IMR-90 (cell line): ENCODE measurements at regions not wholly inside any gene's neighbourhood (a gene's known extent, or its start where the extent isn't known, plus 50 kb on each side); places are given as distances from the start of the nearest gene placed in this dataset.
A peak's percentile ranks its signal among the peaks of the same experiment; 100 is the strongest.

ENCODE experiments used
- ATAC-seq: fragments of 200-7000 bp; cut with Tn5 transposase; 2 replicates; pipeline ENCODE4 v1.9.1; 2020; ENCODE audit warnings: low read depth, mild to moderate bottlenecking, moderate library complexity
- BruUV-seq: library from RNA; stranded (reverse); fragments of 400-500 nt; replicated peaks from 2 replicates; lab custom pipeline; 2021; lab: Mats Ljungman, UMichigan
- CTCF ChIA-PET: fragments of 300-600 bp; formaldehyde crosslinking; extraction: SDS; loops from one replicate; lab custom pipeline; 2021; ENCODE audit warnings: antibody characterized with exemption; lab: Yijun Ruan, JAX
- POLR2A ChIA-PET: fragments of 300-600 bp; sonication (Branson Sonifier 250); formaldehyde crosslinking; loops from one replicate; lab custom pipeline; 2022; ENCODE audit warnings: antibody characterized with exemption; ENCODE audit not compliant: unreplicated experiment; lab: Charles Lee
- DNase-seq: peaks from one replicate; pipeline ENCODE4 v3.0.0; 2013
- H2AFZ ChIP-seq: replicated peaks from 2 replicates; pipeline ENCODE3; 2013; ENCODE audit warnings: low read length, mild to moderate bottlenecking; ENCODE audit not compliant: poor library complexity
- H2AK5ac ChIP-seq: 2 replicates; pipeline ENCODE4 v1.6.1; 2013; ENCODE audit warnings: low read depth, low read length, inconsistent platforms
- H2AK9ac ChIP-seq: replicated peaks from 2 replicates; pipeline ENCODE3; 2013; ENCODE audit warnings: mild to moderate bottlenecking, low read depth, low read length, moderate library complexity; ENCODE audit not compliant: poor library complexity
- H2BK120ac ChIP-seq: 2 replicates; pipeline ENCODE4 v1.6.1; 2013; ENCODE audit warnings: low read depth, low read length, inconsistent platforms
- H2BK15ac ChIP-seq: 3 replicates; pipeline ENCODE4 v1.6.1; 2013; ENCODE audit warnings: low read depth, low read length, inconsistent platforms
- H2BK20ac ChIP-seq: 2 replicates; pipeline ENCODE4 v1.6.1; 2013; ENCODE audit warnings: low read depth, mild to moderate bottlenecking, inconsistent platforms, low read length, moderate library complexity
- H2BK5ac ChIP-seq: 2 replicates; pipeline ENCODE4 v1.6.1; 2013; ENCODE audit warnings: mild to moderate bottlenecking, low read depth, low read length, inconsistent platforms; ENCODE audit not compliant: poor library complexity, severe bottlenecking
- H3K14ac ChIP-seq: replicated peaks from 2 replicates; pipeline ENCODE4 v1.6.1; 2013; ENCODE audit warnings: low read depth, low read length, inconsistent platforms
- H3K18ac ChIP-seq: 2 replicates; pipeline ENCODE4 v1.6.1; 2013; ENCODE audit warnings: low read depth, low read length, control low read depth
- H3K23ac ChIP-seq: 2 replicates; pipeline ENCODE4 v1.6.1; 2013; ENCODE audit warnings: low read depth, low read length, inconsistent platforms
- H3K27ac ChIP-seq: 2 replicates; pipeline ENCODE4 v1.5.1; 2013; ENCODE audit warnings: mild to moderate bottlenecking, control low read depth, low read length; ENCODE audit not compliant: insufficient read depth
- H3K27me3 ChIP-seq: 2 replicates; pipeline ENCODE4 v1.6.1; 2013; ENCODE audit warnings: low read length; ENCODE audit not compliant: control insufficient read depth, insufficient read depth
- H3K36me3 ChIP-seq: 2 replicates; pipeline ENCODE4 v1.6.1; 2013; ENCODE audit warnings: low read length, mixed read lengths; ENCODE audit not compliant: control insufficient read depth, insufficient read depth
- H3K4ac ChIP-seq: 2 replicates; pipeline ENCODE4 v1.6.1; 2013; ENCODE audit warnings: low read depth, low read length, inconsistent platforms
- H3K4me1 ChIP-seq: 2 replicates; pipeline ENCODE4 v1.6.1; 2013; ENCODE audit warnings: low read length, mixed read lengths; ENCODE audit not compliant: control insufficient read depth, insufficient read depth
- H3K4me2 ChIP-seq: 2 replicates; pipeline ENCODE4 v1.6.1; 2013; ENCODE audit warnings: low read depth, mild to moderate bottlenecking, control low read depth, low read length, moderate library complexity
- H3K4me3 ChIP-seq: 2 replicates; pipeline ENCODE4 v1.5.1; 2013; ENCODE audit warnings: low read depth, mild to moderate bottlenecking, control low read depth, low read length, moderate library complexity; ENCODE audit not compliant: insufficient read depth
- H3K56ac ChIP-seq: 2 replicates; pipeline ENCODE4 v1.6.1; 2013; ENCODE audit warnings: low read length, inconsistent platforms; ENCODE audit not compliant: insufficient read depth; ENCODE audit errors: extremely low read depth
- H3K79me1 ChIP-seq, 2 experiments: 2 replicates each; pipeline ENCODE4 v1.6.1; 2013; ENCODE audit warnings: low read length in 2 of 2, inconsistent platforms in 1 of 2, low read depth in 1 of 2
- H3K9ac ChIP-seq: 2 replicates; pipeline ENCODE4 v1.6.1; 2013; ENCODE audit warnings: low read depth, low read length, control low read depth
- H3K9me1 ChIP-seq: 2 replicates; pipeline ENCODE4 v1.6.1; 2013; ENCODE audit warnings: low read length, inconsistent platforms; ENCODE audit not compliant: insufficient read depth
- H3K9me3 ChIP-seq: 2 replicates; pipeline ENCODE4 v1.6.1; 2013; ENCODE audit warnings: low read length; ENCODE audit not compliant: control insufficient read depth, insufficient read depth
- H4K20me1 ChIP-seq: 2 replicates; pipeline ENCODE4 v1.6.1; 2013; ENCODE audit warnings: low read length, inconsistent platforms; ENCODE audit not compliant: insufficient read depth
- H4K5ac ChIP-seq: 2 replicates; pipeline ENCODE4 v1.6.1; 2013; ENCODE audit warnings: mild to moderate bottlenecking, low read depth, low read length, control low read depth
- H4K8ac ChIP-seq, 2 experiments: 2 replicates each; pipeline ENCODE4 v1.6.1; 2013; ENCODE audit warnings: low read depth in 2 of 2, low read length in 2 of 2, control low read depth in 1 of 2, inconsistent platforms in 1 of 2
- H4K91ac ChIP-seq: 2 replicates; pipeline ENCODE4 v1.6.1; 2013; ENCODE audit warnings: low read depth, low read length, inconsistent platforms; ENCODE audit not compliant: insufficient read depth
- CEBPB ChIP-seq: IDR thresholded peaks from 2 replicates; pipeline ENCODE4 v1.6.1; 2012; ENCODE audit warnings: low read depth, low read length, improper control_type of control experiment
- MAFK ChIP-seq: IDR thresholded peaks from 2 replicates; pipeline ENCODE4 v1.6.1; 2012; ENCODE audit warnings: low read depth, low read length, improper control_type of control experiment
- NFE2L2 ChIP-seq: fragments of 150-350 bp; IDR thresholded peaks from 2 replicates; pipeline ENCODE4 v1.6.1; 2016; ENCODE audit warnings: low read depth, mild to moderate bottlenecking, low read length
- RAD21 ChIP-seq: IDR thresholded peaks from 2 replicates; pipeline ENCODE4 v1.6.1; 2012; ENCODE audit warnings: low read length, improper control_type of control experiment
- SMC3 ChIP-seq: fragments of 150-350 bp; IDR thresholded peaks from 2 replicates; pipeline ENCODE4 v1.6.1; 2016; ENCODE audit warnings: low read depth, mild to moderate bottlenecking, antibody characterized with exemption, low read length, moderate library complexity
- dilution Hi-C: fragments of 300-500 bp; cut with HindIII; formaldehyde crosslinking; loops from one replicate; pipeline ENCODE4 v1.14.3; 2018; ENCODE audit warnings: low sequenced_read_pairs; ENCODE audit not compliant: unreplicated experiment
- in situ Hi-C: fragments of 300-500 bp; cut with MboI; formaldehyde crosslinking; loops from 3 replicates; pipeline ENCODE4 v1.14.3; 2019; ENCODE audit warnings: low sequenced_read_pairs, inconsistent platforms, mixed read lengths
- intact Hi-C: fragments of 100-400 bp; cut with micrococcal nuclease; formaldehyde crosslinking; loops from 2 replicates; pipeline ENCODE4 v1.10.0; 2022
- TF ChIP-seq, protein P1 (sequence below): conservative IDR thresholded peaks from 2 replicates; pipeline ENCODE4 v1.5.1; 2012; ENCODE audit warnings: mild to moderate bottlenecking, low read depth, low read length, improper control_type of control experiment

DNA sequence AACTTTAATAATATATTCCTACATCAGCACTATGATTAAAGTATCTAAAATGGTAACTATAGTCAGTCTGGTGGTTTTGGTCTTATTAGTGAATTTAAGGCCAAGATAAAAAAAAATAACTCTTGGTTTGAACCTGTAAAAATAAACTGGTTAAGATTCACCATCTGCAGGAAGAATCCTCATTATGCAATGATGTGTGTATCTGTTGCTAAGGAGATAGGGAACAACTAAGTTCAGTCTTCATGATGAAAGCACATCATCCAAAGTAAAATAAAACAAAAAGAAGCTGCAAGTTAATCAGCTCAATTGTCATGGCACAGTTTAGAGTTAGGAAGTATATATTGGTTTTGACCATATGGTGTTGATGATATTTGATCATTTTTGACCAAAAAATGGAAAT lies 466.0 kb downstream of the NYAP2 start:
- ATAC-seq (no peak), DNase-seq (peak; percentile 64)
- Histone ChIP-seq H4K91ac (no peak overlapping the region), H2BK120ac (no peak overlapping the region), H4K20me1 (no peaks in the 10 kb centered on the region), H3K27me3 (no peaks in the 10 kb centered on the region), H2BK20ac (no peak overlapping the region), H2AK5ac (no peak overlapping the region), H3K4ac (no peak overlapping the region), H3K4me2 (no peak overlapping the region), H3K36me3 (no peaks in the 10 kb centered on the region), H3K9me3 (no peaks in the 10 kb centered on the region), H3K14ac (no peak overlapping the region), H2AFZ (no peak overlapping the region), H2BK5ac (no peak overlapping the region), H3K9ac (no peak overlapping the region), H3K18ac (no peak overlapping the region), H4K8ac (no peak overlapping the region), H3K27ac (no peak overlapping the region), H2AK9ac (no peak overlapping the region), H3K4me3 (no peak overlapping the region), H3K23ac (no peak overlapping the region), H3K4me1 (no peaks in the 10 kb centered on the region), H2BK15ac (no peak overlapping the region), H3K56ac (no peak overlapping the region), H3K9me1 (no peaks in the 10 kb centered on the region), H3K79me1 (no peaks in the 10 kb centered on the region), H4K5ac (no peak overlapping the region)
- TF ChIP-seq MAFK (no peak), NFE2L2 (no peak), SMC3 (no peak), CEBPB (peak; percentile 58), RAD21 (no peak)
- TF ChIP-seq, protein P1, sequence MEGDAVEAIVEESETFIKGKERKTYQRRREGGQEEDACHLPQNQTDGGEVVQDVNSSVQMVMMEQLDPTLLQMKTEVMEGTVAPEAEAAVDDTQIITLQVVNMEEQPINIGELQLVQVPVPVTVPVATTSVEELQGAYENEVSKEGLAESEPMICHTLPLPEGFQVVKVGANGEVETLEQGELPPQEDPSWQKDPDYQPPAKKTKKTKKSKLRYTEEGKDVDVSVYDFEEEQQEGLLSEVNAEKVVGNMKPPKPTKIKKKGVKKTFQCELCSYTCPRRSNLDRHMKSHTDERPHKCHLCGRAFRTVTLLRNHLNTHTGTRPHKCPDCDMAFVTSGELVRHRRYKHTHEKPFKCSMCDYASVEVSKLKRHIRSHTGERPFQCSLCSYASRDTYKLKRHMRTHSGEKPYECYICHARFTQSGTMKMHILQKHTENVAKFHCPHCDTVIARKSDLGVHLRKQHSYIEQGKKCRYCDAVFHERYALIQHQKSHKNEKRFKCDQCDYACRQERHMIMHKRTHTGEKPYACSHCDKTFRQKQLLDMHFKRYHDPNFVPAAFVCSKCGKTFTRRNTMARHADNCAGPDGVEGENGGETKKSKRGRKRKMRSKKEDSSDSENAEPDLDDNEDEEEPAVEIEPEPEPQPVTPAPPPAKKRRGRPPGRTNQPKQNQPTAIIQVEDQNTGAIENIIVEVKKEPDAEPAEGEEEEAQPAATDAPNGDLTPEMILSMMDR: no peak
- no TSS peak for BruUV-seq
- in situ Hi-C loops: loop anchor here (25.0 kb wide), 1 partner anchor 1122 kb away; no protein-coding TSS in a partner anchor
- POLR2A ChIA-PET: no interaction called here
- CTCF ChIA-PET: no interaction called here
- intact Hi-C loops: no loop called here
- dilution Hi-C loops: no loop called here
